NCI-H1930 (cell line): ENCODE measurements at regions not wholly inside any gene's neighbourhood (a gene's known extent, or its start where the extent isn't known, plus 50 kb on each side); places are given as distances from the start of the nearest gene placed in this dataset.

Experiments used
- DNase-seq, 2 experiments: peaks; one replicate each; lab custom pipeline; 2025; lab: John Stamatoyannopoulos, UW

DNA sequence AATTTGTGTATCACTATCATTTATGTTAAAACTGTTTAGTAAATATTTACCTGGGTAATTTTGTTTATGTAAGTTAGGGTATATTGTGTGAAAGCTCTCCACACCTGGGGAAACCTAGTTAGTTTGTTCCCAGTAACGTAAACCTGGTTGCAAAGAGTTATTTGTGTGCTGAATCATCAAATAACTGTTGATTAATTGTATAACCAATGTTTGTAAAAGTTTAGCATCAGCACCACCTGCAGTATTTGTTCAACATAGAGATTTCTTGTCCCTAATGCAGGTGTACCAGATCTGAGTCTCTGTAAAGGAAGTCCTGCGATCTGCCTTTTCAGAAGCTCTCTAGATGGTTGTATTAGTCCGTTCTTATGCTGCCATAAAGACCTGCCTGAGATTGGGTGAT is 440.4 kb downstream of the COL12A1 start:
- no peak for DNase-seq

GRCh38 chr6:74764486-74764885 is 441.4 kb downstream of the COL12A1 start:
- no peak for DNase-seq

- DNase-seq, result no peak
Observed at GRCh38 chr6:74762841-74763240, 443.0 kb downstream of the COL12A1 start.

GRCh38 chr6:74757813-74758212 is 448.0 kb downstream of the COL12A1 start:
- no peak for DNase-seq

- DNase-seq, result no peak
Observed at GRCh38 chr6:74756923-74757322, 448.9 kb downstream of the COL12A1 start.

- DNase-seq, result no peak
Observed at GRCh38 chr6:74755778-74756177, 450.1 kb downstream of the COL12A1 start.

- no peak for DNase-seq
Observed at GRCh38 chr6:74755196-74755595, 450.7 kb downstream of the COL12A1 start.

DNA sequence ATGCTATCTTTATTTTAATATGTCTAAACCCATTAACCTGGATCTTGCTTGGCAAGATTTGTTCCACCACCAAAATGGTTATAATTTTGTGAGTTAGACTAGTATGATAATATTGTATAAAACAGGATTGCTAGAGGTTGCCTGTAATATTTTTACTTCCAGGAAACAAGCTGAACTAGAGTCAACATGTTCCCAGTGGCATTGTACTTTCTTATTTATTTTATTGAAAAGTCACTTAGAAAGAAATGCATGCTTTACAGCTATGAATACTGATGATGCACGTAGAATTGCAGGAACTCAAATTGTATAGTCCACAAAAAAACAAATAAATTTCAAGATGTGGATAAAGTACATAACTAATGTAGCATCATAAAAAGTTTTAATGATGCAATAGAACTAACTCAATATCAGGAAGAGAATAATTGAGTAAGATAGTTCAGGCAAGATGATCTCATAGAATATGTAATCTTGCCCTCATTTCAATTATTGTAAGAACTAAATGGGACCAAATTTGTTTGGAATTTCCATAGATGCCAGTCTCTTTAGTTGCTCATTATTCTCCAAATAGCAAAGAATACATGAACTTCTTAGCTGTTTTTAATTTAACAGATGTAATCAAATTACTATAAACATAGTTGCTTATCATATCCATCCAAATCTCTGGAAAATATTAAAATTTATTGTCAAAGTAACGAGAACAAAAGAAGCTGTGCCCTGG is 451.8 kb downstream of the COL12A1 start:
- DNase-seq, result no peak

DNA sequence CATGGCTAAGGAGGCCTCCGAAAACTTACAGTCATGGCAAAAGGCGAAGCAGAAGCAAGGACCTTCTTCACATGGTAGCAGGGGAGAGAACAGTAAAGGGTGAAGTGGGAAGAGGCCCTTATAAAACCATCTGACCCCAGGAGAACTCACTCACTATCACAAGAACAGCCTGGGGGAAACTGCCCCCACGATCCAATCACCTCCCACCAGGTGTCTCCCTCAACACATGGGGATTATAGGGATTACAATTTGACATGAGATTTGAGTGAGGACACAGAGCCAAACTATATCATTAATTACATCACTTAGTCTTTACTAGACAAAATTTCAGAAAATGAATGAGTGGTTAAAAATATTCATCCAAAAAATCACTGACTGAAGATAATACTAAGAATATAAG is 453.6 kb downstream of the COL12A1 start:
- no peak for DNase-seq

GRCh38 chr6:74750826-74751225 is 455.0 kb downstream of the COL12A1 start:
- DNase-seq, result no peak

GRCh38 chr6:74749211-74750147 is 456.4 kb downstream of the COL12A1 start:
- no peak for DNase-seq

DNA sequence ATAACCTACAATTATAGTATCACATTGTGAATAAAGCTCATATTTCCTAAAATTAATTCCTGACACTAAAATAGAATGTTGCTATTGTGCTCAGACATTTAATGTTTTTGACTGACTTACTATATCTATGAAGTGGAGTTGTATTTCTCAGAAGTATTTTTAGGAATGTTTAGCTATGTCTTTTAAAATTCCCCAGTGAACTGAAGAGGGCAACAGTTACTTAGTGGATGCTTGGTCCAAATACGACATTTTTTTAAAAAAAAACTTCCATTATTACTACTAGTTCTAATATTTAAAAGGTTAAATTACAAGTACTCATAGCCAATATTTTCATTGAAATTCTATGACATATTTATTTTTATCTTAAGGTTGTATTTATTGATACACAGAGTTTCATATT is 460.2 kb downstream of the COL12A1 start:
- no peak for DNase-seq

- DNase-seq, result no peak
Observed at GRCh38 chr6:74742793-74743508, 462.9 kb downstream of the COL12A1 start.

DNA sequence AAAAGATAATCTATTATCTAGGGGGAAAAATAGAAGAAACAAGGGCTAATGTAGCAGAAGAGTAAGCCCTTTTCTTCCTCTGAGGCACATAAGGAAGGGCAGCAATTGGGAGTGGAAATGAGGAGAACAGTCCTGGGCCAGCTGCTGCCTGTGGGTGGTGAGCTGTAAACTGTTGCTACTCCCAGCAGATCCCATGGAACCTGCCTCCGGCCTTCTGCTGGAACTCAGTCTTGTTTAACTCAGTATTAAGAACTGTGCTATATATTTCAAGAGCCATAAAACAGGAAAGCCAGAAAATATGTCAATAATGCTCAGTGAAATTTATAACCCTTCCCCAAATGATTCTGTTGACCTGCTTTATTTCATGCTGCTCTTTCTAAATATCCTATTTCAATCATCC is 464.2 kb downstream of the COL12A1 start:
- no peak for DNase-seq

DNA sequence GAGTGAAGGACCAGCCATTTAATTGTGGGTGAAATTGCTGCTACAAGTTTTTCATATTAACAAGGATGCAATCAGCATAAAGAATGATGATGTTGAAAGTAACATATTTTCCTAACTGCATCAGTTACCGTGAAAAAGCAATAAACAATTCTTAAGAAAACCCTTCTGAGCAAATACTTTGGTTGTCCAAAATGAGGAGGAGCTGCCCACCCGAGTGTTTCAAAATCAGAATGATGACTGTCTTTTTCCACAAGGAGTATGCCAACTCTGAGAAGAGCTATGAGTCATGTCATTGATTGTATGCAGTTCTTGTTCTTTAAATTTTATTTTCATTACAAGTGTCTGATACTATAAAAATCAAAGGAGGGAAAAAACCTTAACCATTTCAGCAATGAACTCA is 470.5 kb downstream of the COL12A1 start:
- no peak for DNase-seq

DNA sequence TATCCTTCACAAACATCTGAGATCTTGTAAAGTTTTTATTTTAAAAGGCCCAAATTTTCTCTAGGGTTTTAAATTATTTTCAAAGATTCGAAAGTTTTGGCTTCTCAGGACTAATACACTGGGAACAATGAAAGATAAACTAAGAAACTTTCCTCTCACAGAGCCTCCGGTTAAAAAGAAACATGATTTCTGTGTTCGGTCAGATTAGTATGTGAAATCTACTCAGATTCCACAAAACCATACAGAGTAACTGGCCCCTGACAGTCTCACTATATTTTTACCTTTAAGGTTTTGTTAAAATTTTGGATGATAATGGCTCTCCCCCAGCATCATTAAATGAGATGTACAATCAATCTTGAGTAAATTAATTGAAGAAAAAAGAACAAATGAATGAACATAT is 471.0 kb downstream of the COL12A1 start:
- no peak for DNase-seq

GRCh38 chr6:74733830-74734620 is 471.8 kb downstream of the COL12A1 start:
- no peak for DNase-seq

DNA sequence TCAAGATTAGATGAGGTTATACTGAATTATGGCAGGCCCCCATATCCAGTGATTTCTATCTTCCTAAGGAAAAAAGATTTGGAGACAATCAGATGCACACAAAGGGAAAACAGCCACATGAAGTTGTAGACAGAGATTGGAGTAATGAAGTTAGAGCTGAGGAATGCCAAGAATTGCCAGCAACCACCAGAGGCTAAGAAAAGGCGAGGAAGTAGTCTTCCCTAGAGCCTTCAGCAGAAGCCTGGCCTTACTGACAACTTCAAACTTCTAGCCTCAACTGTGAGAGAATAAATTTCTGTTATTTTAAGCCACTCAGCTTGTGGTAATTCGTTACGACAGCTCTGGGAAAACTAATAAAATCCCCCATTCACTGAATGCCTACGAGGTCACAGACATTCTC is 473.9 kb downstream of the COL12A1 start:
- no peak for DNase-seq

DNA sequence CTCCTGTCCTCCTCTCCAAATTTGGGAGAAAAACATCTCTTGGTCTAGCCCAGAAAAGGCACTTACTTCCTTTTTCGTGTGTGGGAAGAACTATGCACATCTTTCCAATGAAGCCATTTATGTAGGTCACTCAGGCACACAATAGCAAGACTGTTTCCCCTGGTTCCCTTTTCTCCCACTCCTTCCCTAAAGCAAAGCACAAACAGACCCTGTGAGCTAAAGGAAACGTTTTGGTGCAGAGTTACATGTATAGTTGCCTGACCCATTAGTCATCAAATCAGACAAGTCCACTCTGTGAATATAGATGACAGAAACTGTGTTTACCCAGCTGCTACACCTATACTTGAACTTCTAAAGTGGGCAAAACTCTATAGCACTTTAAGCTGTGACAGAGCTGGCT is 474.6 kb downstream of the COL12A1 start:
- no peak for DNase-seq

GRCh38 chr6:74720923-74721322 is 484.9 kb downstream of the COL12A1 start:
- DNase-seq, result no peak

DNA sequence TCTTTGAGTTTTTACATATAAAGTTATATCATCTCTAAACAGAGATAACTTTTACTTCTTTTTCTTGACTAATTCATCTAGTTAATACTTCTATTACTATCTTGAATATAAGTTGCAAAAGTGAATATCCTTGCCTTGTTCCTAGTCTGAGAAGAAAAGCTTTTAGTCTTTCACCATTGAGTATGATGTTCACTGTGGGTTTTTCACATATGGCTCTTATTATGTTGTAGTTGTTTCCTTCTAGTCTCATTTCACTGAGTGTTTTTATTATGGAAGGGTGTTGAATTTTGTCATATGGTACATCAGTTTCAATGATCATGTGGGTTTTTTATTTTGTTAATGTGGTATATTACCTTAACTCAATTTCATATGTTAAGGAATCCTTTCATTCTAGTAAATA is 488.3 kb downstream of the COL12A1 start:
- DNase-seq, result no peak
